SHP77 treated with DMSO at 0.1 percent for 48 hours (cell line): ENCODE measurements at regions not wholly inside any gene's neighbourhood (a gene's known extent, or its start where the extent isn't known, plus 50 kb on each side); places are given as distances from the start of the nearest gene placed in this dataset.
"Not testable (repeated sequence)": the region's sequence is repeated elsewhere in the genome, so short reads cannot be mapped to it uniquely, and the experiment has no call there.

ENCODE experiments used
- DNase-seq: peaks from one replicate; lab custom pipeline; 2025; lab: John Stamatoyannopoulos, UW

DNA sequence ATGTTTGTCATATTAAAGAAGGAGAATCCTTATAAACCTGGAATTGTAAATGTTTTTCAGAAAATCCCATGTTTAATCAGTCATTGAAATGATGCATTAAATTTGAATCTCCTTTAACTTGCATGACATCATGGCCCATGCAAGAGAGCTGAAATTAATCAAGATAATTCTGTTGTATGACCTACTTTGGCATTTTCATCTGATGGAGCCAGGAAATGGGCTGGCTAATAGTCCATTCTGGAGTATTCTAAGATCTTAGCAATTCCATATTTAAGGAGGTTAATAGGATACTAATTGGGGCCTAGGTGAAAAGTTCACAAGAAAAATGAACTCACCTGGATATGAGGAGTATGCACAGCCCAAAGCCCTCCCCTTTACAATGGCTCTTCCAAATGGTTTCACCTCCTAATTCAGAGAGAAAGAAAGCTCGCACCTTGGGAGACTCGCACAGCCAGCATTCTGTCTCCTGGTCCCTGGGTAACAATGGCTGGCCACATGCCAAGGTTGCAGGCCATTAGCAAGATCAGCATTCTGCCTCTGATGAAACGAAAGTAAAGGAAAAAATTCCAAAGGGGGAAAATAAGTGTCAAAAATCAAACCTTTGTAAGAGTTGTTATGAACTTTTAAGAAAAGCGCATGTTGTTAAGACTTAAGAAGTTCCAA lies 786.4 kb downstream of the MCTP2 start:
- no peak for DNase-seq

DNA sequence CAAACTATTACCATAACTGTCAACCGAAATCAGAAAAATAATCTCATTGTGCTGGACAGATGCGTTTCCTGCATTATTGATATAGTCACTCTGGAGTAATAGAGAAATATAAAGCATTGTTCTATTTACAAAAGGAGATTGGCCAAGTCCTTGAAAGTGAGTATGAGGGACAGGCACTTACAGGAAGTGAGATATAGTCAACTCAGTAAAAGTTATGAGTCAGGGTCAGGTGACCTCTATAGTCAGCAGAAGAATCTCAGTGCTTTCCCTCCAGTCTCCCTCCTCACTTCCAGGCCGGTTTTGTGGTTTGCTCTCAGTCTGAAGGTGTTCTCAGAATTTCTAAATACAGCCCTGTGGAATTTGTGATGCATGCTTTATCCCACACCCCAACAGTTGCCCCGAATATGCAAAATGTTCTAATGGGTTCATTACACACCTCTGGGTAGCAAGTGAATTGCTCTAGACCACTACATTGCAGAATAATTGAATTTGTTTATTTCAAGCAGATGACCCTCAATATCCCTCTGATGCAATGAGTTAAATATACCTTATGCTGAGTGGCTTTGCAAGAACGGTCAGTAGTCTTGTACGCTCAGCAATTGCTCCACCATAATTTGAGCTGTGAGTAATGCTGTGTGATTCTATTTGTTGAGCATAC lies 787.7 kb downstream of the MCTP2 start:
- DNase-seq = no peak

- no peak for DNase-seq
These were observed 788.5 kb downstream of the MCTP2 start for GRCh38 chr15:95019907-95020306.

GRCh38 chr15:95021816-95022215 lies 790.5 kb downstream of the MCTP2 start:
- no peak for DNase-seq

- peak; percentile 1 for DNase-seq
These were observed 793.0 kb downstream of the MCTP2 start for GRCh38 chr15:95024351-95024750.

DNA sequence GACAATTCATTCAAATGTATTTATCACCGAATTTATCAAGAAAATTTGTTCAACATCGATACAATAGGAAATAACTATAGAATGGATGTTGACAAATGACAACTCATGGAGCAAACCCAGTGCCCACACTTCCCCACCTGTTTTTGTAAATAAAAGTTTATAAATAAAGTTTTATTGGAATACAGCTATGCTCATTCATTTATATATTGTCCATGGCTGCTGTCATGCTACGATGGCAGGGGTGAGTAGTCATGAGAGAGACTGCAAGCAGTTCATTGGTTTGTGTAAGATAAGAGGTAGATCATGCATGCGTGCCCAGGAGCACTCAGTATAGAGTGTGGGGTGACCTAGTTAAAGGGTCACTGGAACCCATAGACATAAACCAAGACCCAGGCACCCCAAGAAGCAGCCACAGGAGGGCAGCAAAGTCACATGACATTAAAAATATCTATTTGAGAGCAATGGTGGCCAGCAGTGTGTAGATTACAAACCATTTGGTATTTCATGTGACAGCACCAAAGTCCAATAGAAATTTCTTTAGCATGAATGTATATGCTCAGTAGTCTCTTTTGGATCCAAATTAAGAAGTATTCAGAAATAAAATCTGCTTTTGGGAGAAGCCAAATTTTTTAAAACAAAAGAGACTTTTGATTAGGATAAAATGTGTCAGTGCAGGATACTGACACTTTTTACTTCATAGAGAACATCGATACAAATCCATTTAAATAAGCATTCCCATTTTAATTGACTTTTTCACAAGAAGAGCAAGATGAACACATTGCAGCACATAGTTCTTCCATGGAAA lies 794.8 kb downstream of the MCTP2 start:
- no peak for DNase-seq

GRCh38 chr15:95027981-95028380 lies 796.6 kb downstream of the MCTP2 start:
- no peak for DNase-seq

DNA sequence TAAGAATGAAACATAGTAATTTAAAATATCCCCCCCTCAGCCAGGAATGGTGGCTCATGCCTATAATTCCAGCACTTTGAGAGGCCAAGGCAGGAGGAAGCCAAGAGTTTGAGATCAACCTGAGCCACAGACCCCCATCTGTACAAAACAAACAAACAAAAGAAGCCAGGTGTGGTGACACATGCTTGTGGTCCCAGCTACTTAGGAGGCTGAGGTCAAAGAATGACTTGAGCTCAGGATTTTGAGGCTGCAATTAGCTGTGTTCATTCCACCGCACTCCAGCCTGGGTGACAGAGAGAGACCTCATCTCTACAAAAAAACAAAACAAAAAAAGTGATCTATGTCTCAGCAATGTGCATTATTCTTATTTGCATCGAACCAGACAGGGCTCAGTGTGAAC lies 800.8 kb downstream of the MCTP2 start:
- DNase-seq = no peak

DNA sequence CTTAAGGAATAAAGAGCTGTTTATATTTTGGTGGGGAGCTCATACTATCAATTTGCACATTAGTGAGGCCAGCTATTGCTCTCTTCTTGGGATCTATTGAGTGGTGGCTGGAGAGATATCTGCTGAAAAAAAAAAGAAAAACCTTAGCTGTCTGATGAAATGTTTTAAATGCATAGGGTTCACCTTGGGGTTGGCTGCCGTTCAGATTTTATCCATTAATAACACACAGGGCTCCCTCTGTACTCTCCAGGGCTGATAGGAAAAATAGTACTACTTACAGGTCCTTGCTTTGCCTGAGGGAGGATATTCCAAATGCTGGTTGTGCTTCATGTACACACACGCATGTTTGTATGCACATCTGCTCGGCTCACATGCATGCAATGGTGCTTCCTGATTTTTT lies 803.7 kb downstream of the MCTP2 start:
- DNase-seq = no peak

- no peak for DNase-seq
These were observed 809.9 kb downstream of the MCTP2 start for GRCh38 chr15:95041297-95041696.

DNA sequence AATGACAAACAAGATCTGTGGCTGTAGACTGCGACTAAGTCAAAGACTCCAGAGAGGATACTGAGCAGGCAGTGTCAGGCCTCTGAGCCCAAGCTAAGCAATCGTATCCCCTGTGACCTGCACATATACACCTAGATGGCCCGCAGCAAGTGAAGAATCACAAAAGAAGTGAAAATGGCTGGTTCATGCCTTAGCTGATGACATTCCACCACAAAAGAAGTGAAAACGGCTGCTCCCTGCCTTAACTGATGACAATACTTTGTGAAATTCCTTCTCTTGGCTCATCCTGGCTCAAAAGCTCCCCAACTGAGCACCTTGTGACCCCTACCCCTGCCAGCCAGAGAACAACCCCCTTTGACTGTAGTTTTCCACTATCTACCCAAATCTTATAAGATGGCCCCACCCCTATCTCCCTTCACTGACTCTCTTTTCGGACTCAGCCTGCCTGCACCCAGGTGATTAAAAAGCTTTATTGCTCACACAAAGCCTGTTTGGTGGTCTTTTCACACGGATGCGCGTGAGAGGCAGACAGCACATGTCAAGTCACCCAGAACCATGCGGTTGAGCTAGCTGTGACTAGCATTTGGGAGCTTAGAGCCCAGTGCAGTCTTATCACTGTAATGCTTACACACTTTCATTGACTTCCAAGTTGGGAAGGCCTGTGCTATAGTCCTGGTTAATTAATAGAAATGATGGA lies 812.0 kb downstream of the MCTP2 start:
- DNase-seq = not testable (repeated sequence)

DNA sequence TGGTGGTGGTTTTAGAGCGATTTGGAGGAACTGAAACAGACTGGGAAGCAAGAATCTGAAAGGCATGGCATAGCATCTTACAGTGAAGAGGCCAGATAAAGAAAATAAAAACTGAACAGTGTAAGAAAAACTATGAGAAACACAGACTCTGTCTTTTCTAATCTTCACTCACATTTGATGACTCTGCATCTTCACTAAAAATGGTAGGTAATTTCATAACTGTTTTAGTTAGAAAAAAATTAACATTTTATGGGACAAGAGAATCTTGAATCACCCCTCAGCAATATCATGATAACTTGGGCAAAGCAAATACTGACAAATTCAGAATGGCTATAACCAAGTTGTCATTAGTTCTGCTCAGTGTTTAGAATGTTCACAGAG lies 812.6 kb downstream of the MCTP2 start:
- DNase-seq = no peak

DNA sequence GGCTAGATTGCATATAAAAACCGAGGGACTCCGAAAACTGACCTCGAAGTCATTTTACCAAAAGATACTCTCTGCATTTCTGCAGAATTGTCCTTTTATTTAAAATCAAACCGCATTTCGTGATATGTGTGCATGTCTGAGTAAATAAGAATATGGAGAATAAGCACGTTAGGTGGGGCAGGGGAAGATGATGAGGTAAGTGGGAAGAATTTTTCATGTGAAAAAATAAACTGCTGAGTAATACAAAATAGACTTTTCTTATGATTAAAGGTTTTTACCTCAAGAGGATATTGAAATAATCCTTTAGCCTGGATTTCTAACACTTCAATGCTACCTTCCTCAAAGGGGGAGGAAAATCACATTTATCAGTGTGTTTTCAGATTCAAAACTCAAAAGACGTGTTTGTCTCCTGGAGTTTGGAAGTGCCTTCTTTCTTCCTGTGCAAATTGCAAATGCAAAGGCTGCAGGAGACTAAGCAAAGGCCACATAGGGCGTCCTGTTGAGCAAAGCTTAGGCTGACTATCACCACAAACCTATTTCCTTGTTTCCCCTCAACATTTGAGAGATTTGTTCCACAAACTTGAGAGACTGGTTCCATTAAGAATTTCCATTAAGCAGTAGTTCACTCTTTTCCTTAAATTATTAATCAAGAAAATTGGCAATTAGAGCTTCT lies 813.5 kb downstream of the MCTP2 start:
- DNase-seq = no peak

DNA sequence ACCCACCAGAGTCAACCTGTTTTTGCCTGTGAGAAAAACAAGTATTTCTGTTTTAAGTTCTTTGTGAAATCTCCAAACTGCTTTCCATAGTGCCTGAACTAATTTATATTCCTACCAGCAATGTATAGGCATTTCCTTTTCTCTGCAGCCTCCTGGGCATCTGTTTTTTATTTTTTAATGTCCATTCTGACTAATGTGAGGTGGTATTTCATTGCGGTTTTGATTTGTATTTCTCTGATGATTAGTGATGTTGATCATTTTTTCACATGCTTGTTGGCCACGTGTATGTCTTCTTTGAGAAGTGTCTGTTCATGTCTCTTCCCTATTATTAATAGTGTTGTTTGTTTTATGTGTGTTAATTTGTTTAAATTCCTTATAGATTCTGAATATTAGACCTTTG lies 820.5 kb downstream of the MCTP2 start:
- DNase-seq = no peak

DNA sequence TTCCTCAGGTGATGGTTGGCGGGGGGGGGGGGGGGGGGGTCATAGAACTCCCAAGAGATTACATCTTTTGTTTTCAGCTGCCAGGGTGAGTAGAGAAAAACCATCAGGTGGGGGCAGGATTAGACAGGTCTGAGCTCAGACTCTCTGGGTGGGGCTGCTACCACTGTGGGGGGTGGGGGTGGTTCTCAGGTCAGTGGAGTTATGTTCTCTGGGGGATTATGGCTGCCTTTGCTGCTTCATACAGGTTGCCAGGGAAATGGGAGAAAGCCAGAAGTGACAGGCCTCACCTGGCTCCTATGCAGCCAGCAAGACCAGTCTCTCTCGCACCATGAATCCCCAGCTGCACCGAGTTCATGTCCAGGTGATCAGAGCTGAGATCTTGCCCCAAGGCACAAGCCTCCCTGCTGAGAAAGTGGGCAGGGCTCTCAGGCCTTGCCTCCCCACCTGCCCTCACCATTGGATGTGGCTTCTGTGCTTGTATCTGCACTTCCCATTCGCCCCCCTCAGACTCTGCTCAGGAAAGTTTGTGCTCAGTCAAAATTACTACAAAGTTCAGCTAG lies 828.1 kb downstream of the MCTP2 start:
- DNase-seq = no peak

DNA sequence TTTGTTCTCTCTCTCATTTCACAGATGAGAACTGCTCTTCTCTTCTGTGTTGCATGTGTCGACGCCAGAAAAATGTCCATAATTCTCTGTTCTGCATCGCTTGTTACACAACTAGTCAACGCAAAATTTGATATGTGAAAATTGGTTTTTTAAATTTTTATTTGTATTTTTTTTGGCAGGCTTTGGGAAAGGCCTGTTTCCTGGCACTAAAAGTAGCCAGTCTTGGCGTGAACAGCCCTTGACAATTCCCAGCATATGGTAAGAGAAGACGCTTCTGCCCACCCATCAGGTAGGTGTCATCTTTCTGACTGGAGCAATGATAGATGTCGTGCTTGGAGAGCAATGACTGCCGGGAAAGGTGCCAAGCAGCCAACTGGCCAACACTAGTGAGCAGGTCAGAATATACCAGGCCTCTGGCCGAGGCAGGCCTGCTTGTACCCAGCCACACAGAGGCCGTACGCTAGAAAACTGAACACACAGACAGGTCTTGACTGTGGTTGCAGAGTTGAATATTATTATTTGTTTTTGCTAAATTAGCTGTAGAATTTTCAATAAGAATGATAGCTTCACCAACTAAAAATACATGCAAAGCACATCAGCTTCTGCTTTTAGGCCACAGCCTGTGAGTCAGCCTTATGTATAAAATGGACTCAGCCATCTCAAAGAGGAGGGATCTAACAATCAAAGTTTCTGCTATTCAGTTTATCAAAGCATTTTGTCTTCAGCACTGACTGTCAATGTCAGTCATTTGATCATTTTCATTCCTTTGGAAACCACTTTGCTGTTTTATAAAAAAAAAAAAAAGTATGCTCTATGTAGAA lies 837.5 kb downstream of the MCTP2 start:
- no peak for DNase-seq

- DNase-seq = no peak
These were observed 844.7 kb downstream of the MCTP2 start for GRCh38 chr15:95075792-95076677.

GRCh38 chr15:95076678-95076990 lies 845.3 kb downstream of the MCTP2 start:
- no peak for DNase-seq

GRCh38 chr15:95078003-95078402 lies 846.6 kb downstream of the MCTP2 start:
- no peak for DNase-seq

- DNase-seq = not testable (repeated sequence)
These were observed 848.9 kb downstream of the MCTP2 start for GRCh38 chr15:95080228-95080627.
